HG02943 (cell line): ENCODE measurements at regions not wholly inside any gene's neighbourhood (a gene's known extent, or its start where the extent isn't known, plus 50 kb on each side); places are given as distances from the start of the nearest gene placed in this dataset.

Experiments
- ATAC-seq: cut with Tn5 transposase; IDR thresholded peaks from one replicate; pipeline ENCODE4 v1.9.1; 2021; ENCODE audit warnings: mild to moderate bottlenecking, low read depth, moderate library complexity; ENCODE audit not compliant: unreplicated experiment

- ATAC-seq, result no peak
These were observed 208.3 kb downstream of the TRAM1L1 start for GRCh38 chr4:116877069-116877468.

- no peak for ATAC-seq
These were observed 212.4 kb downstream of the TRAM1L1 start for GRCh38 chr4:116872941-116873340.

GRCh38 chr4:116872308-116872707 is 213.1 kb downstream of the TRAM1L1 start:
- no peak for ATAC-seq

- no peak for ATAC-seq
These were observed 214.7 kb downstream of the TRAM1L1 start for GRCh38 chr4:116870686-116871085.

- no peak for ATAC-seq
These were observed 219.3 kb downstream of the TRAM1L1 start for GRCh38 chr4:116866106-116866505.

GRCh38 chr4:116862592-116862991 is 222.8 kb downstream of the TRAM1L1 start:
- no peak for ATAC-seq

GRCh38 chr4:116860891-116861290 is 224.5 kb downstream of the TRAM1L1 start:
- no peak for ATAC-seq

- ATAC-seq, result no peak
These were observed 235.8 kb downstream of the TRAM1L1 start for GRCh38 chr4:116849620-116850019.

- no peak for ATAC-seq
These were observed 237.8 kb downstream of the TRAM1L1 start for GRCh38 chr4:116847616-116848015.

- no peak for ATAC-seq
These were observed 245.6 kb downstream of the TRAM1L1 start for GRCh38 chr4:116839826-116840225.

- ATAC-seq, result no peak
These were observed 246.8 kb downstream of the TRAM1L1 start for GRCh38 chr4:116838609-116839008.

- ATAC-seq, result no peak
These were observed 256.2 kb downstream of the TRAM1L1 start for GRCh38 chr4:116829187-116829586.

- ATAC-seq, result no peak
These were observed 261.2 kb downstream of the TRAM1L1 start for GRCh38 chr4:116824172-116824571.

- no peak for ATAC-seq
These were observed 273.6 kb downstream of the TRAM1L1 start for GRCh38 chr4:116811730-116812129.

GRCh38 chr4:116796022-116796421 is 289.4 kb downstream of the TRAM1L1 start:
- ATAC-seq, result no peak

- no peak for ATAC-seq
These were observed 296.7 kb downstream of the TRAM1L1 start for GRCh38 chr4:116788723-116789122.

GRCh38 chr4:116755051-116755450 is 330.3 kb downstream of the TRAM1L1 start:
- no peak for ATAC-seq

- ATAC-seq, result no peak
These were observed 333.3 kb downstream of the TRAM1L1 start for GRCh38 chr4:116752027-116752426.

GRCh38 chr4:116736756-116737155 is 348.6 kb downstream of the TRAM1L1 start:
- ATAC-seq, result no peak

- ATAC-seq, result no peak
These were observed 351.2 kb downstream of the TRAM1L1 start for GRCh38 chr4:116734178-116734577.

GRCh38 chr4:116733370-116733769 is 352.0 kb downstream of the TRAM1L1 start:
- ATAC-seq, result no peak

- no peak for ATAC-seq
These were observed 358.9 kb downstream of the TRAM1L1 start for GRCh38 chr4:116726523-116726922.

GRCh38 chr4:116724249-116724648 is 361.1 kb downstream of the TRAM1L1 start:
- ATAC-seq, result peak; percentile 81
